Mesenchymal stem cell (in vitro differentiated cells and primary cell): ENCODE measurements at regions not wholly inside any gene's neighbourhood (a gene's known extent, or its start where the extent isn't known, plus 50 kb on each side); places are given as distances from the start of the nearest gene placed in this dataset.
A peak's percentile ranks its signal among the peaks of the same experiment; 100 is the strongest.

Experiments used
- DNase-seq: peaks from one replicate; pipeline ENCODE4 v3.0.0-alpha.2; 2013
- H2AFZ ChIP-seq: one replicate; pipeline ENCODE4 v1.6.1; 2013; ENCODE audit warnings: low read depth, mild to moderate bottlenecking, control low read depth, inconsistent platforms, low read length, moderate library complexity
- H2AK5ac ChIP-seq: 2 replicates; pipeline ENCODE4 v1.6.1; 2013; ENCODE audit warnings: low read length, moderate library complexity, mild to moderate bottlenecking, inconsistent platforms; ENCODE audit not compliant: severe bottlenecking
- H2BK120ac ChIP-seq: one replicate; pipeline ENCODE4 v1.6.1; 2013; ENCODE audit warnings: low read depth, mild to moderate bottlenecking, inconsistent platforms, low read length, moderate library complexity
- H2BK12ac ChIP-seq, 2 experiments: one replicate each; pipeline ENCODE4 v1.6.1; 2013; ENCODE audit warnings: inconsistent platforms in 2 of 2, low read length in 2 of 2, mild to moderate bottlenecking in 2 of 2, moderate library complexity in 2 of 2, control low read depth in 1 of 2
- H2BK15ac ChIP-seq: one replicate; pipeline ENCODE4 v1.6.1; 2013; ENCODE audit warnings: mild to moderate bottlenecking, low read depth, inconsistent platforms; ENCODE audit not compliant: poor library complexity, severe bottlenecking
- H2BK5ac ChIP-seq: 2 replicates; pipeline ENCODE4 v1.6.1; 2013; ENCODE audit warnings: low read depth, mild to moderate bottlenecking, low read length, control low read depth, inconsistent platforms; ENCODE audit not compliant: poor library complexity, severe bottlenecking
- H3K14ac ChIP-seq, 2 experiments: one replicate each; pipeline ENCODE4 v1.6.1; 2013; ENCODE audit warnings: inconsistent platforms in 2 of 2, low read length in 2 of 2, control low read depth in 1 of 2, mild to moderate bottlenecking in 1 of 2, moderate library complexity in 1 of 2
- H3K18ac ChIP-seq, 2 experiments: one replicate each; pipeline ENCODE4 v1.6.1; 2013; ENCODE audit warnings: inconsistent platforms in 2 of 2, low read length in 2 of 2, control low read depth in 1 of 2, low read depth in 1 of 2, mild to moderate bottlenecking in 1 of 2
- H3K23ac ChIP-seq, 2 experiments: one replicate each; pipeline ENCODE4 v1.6.1; 2013; ENCODE audit warnings: inconsistent platforms in 2 of 2, low read length in 2 of 2, mild to moderate bottlenecking in 2 of 2, moderate library complexity in 2 of 2, control low read depth in 1 of 2
- H3K27ac ChIP-seq: 2 replicates; pipeline ENCODE4 v1.5.1; 2013; ENCODE audit warnings: mild to moderate bottlenecking, moderate library complexity, low read length, control low read depth, inconsistent platforms; ENCODE audit not compliant: poor library complexity, severe bottlenecking
- H3K27me3 ChIP-seq, 2 experiments: 2 replicates each; pipeline versions ENCODE4 v1.6.1 to v1.7.0; 2013; ENCODE audit warnings: low read length in 2 of 2, mild to moderate bottlenecking in 2 of 2, moderate library complexity in 2 of 2, control low read depth in 1 of 2, inconsistent platforms in 1 of 2; ENCODE audit not compliant: control insufficient read depth in 1 of 2, insufficient read depth in 1 of 2
- H3K36me3 ChIP-seq, 2 experiments: 2 replicates each; pipeline versions ENCODE4 v1.6.1 to v1.7.0; 2013; ENCODE audit warnings: low read length in 2 of 2, control low read depth in 1 of 2, inconsistent platforms in 1 of 2, low read depth in 1 of 2, mild to moderate bottlenecking in 1 of 2; ENCODE audit not compliant: insufficient read depth in 2 of 2, control insufficient read depth in 1 of 2
- H3K4ac ChIP-seq, 2 experiments: one replicate each; pipeline ENCODE4 v1.6.1; 2013; ENCODE audit warnings: inconsistent platforms in 2 of 2, low read length in 2 of 2, mild to moderate bottlenecking in 2 of 2, moderate library complexity in 2 of 2, control low read depth in 1 of 2, low read depth in 1 of 2
- H3K4me1 ChIP-seq: 2 replicates; pipeline ENCODE4 v1.6.1; 2013; ENCODE audit warnings: low read depth, low read length, control low read depth; ENCODE audit not compliant: control insufficient read depth, insufficient read depth
- H3K4me2 ChIP-seq: 2 replicates; pipeline ENCODE4 v1.6.1; 2013; ENCODE audit warnings: low read length, mild to moderate bottlenecking, inconsistent platforms; ENCODE audit not compliant: poor library complexity, severe bottlenecking
- H3K4me3 ChIP-seq, 2 experiments: 2 replicates each; pipeline versions ENCODE4 v1.5.1 to v1.7.0; 2013; ENCODE audit warnings: low read length in 2 of 2, mild to moderate bottlenecking in 2 of 2, control low read depth in 1 of 2, low read depth in 1 of 2; ENCODE audit not compliant: insufficient read depth in 1 of 2
- H3K79me1 ChIP-seq: replicated peaks from 2 replicates; pipeline ENCODE4 v1.6.1; 2013; ENCODE audit warnings: mild to moderate bottlenecking, control low read depth, low read length, inconsistent platforms; ENCODE audit not compliant: poor library complexity, severe bottlenecking
- H3K9ac ChIP-seq: 2 replicates; pipeline ENCODE4 v1.7.0; 2013; ENCODE audit warnings: mild to moderate bottlenecking, low read length, moderate library complexity
- H3K9me3 ChIP-seq: 2 replicates; pipeline ENCODE4 v1.7.0; 2013; ENCODE audit warnings: mild to moderate bottlenecking, low read length; ENCODE audit not compliant: control insufficient read depth
- H4K8ac ChIP-seq: one replicate; pipeline ENCODE4 v1.6.1; 2013; ENCODE audit warnings: inconsistent platforms, mild to moderate bottlenecking, low read length, moderate library complexity
- H4K91ac ChIP-seq: one replicate; pipeline ENCODE4 v1.6.1; 2013; ENCODE audit warnings: mild to moderate bottlenecking, low read length, inconsistent platforms
- WGBS: methylation state at CpG from one replicate; pipeline ENCODE4 v1.1.7; 2013; ENCODE audit warnings: mixed read lengths; 5-methylcytosine and 5-hydroxymethylcytosine counted together

DNA sequence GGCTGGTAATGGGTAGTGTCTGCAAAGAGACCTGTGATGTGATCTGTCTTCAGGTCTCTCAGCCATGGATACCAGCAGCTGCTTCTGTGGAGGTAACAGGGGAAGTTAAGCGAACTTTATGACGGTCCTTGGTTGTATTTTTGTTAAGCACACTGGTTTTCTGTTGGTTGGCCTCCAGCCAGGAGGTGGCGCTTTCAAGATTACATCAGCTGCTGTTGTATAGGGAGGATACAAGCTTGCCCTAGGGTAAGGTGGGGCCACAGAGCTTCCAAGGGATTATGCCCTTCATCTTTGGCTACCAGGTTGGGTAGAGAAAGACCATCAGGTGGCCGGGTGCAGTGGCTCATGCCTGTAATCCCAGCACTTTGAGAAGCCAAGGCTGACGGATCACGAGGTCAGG is 834.2 kb upstream of the GALNTL6 start:
- Histone ChIP-seq H2BK12ac (no peak overlapping the region), H4K91ac (no peak overlapping the region), H3K14ac (no peak overlapping the region), H2BK120ac (no peak overlapping the region), H3K4ac (no peak overlapping the region), H3K18ac (no peak overlapping the region), H3K4me1 (no peaks in the 10 kb centered on the region), H3K27me3 (no peaks in the 10 kb centered on the region), H2AK5ac (no peak overlapping the region), H3K9me3 (peaks cover 4% of the 10 kb centered on the region), H3K9ac (no peak overlapping the region), H3K4me3 (no peak overlapping the region), H2BK15ac (no peak overlapping the region), H3K36me3 (no peaks in the 10 kb centered on the region), H3K79me1 (no peaks in the 10 kb centered on the region), H2BK5ac (no peak overlapping the region), H3K4me2 (no peak overlapping the region), H3K23ac (no peak overlapping the region), H2AFZ (no peak overlapping the region), H4K8ac (no peak overlapping the region), H3K27ac (no peak overlapping the region)
- 97% methylated on average over 6 of the region's 6 CpGs for WGBS
- DNase-seq, result no peak

DNA sequence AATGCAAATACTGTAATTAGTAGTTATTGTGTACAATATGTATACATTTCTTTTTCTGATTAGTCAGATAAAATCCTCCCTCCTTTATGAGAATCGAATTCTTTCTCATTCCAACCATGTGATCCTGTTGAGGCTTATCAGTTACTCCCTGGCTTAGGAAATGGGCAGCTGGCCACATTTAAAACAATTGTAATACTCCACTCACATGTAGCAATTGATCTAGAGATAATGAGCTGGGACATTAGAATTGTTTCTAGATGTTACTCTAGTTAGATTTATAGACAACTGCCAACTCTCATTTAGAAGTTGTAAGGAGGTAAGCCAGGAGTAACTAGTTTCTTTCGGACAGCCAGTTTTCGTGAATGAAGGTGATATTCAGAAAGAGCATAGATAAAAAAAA is 859.3 kb upstream of the AADAT start:
- 89% methylated on average over 2 of the region's 3 CpGs for WGBS

DNA sequence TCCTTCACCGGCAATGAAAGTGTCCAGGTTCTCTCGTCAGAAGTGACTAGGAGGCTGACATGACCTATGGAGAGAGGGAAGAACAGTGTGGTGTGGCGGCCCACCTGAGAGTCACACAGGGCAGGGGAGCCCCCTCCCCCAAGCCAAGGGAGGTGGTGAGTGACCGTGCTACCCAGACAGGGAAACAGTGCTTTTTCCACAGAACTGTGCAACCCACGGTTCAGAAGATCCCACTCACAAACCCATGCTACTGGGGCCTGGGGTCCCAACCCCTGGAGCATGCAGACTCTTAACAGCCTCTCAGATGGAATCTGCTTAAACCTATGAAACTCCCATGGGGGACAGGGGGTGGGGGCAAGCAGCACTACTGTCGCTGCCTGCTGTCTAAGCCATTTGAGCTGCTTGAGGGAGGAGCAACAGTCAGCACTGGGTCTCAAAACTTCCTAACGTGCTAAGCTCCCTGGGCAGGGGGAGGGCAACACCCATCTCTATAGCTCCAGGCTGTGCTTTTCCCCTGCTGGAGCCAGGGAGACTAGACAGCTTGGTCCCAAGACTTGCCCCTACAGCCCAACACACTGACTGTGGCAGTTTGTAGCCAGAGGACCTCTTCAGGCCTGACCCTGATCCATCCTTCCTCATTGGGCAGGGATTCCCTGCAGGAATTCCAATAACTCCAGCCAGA is 850.4 kb upstream of the AADAT start:
- Histone ChIP-seq H3K27me3 (no peaks in the 10 kb centered on the region), H2BK5ac (no peak overlapping the region), H3K4me1 (no peaks in the 10 kb centered on the region), H2BK120ac (no peak overlapping the region), H3K9me3 (peaks cover 5% of the 10 kb centered on the region), H3K4me3 (no peak overlapping the region), H3K18ac (peak overlapping the region in 1 of 2 experiments; percentile 21), H3K23ac (no peak overlapping the region), H2BK12ac (no peak overlapping the region), H3K27ac (no peak overlapping the region), H3K4ac (no peak overlapping the region), H3K79me1 (no peaks in the 10 kb centered on the region), H3K14ac (no peak overlapping the region), H4K8ac (no peak overlapping the region), H4K91ac (no peak overlapping the region), H3K36me3 (no peaks in the 10 kb centered on the region), H3K9ac (no peak overlapping the region), H2AK5ac (no peak overlapping the region), H3K4me2 (no peak overlapping the region), H2BK15ac (no peak overlapping the region), H2AFZ (no peak overlapping the region)
- 77% methylated on average over 7 of the region's 7 CpGs for WGBS
- DNase-seq, result no peak

More for the DNA sequence above, 859.3 kb upstream of the AADAT start:
- Histone ChIP-seq H2BK5ac (no peak overlapping the region), H4K8ac (no peak overlapping the region), H4K91ac (no peak overlapping the region), H2BK120ac (no peak overlapping the region), H3K27ac (no peak overlapping the region), H3K9ac (no peak overlapping the region), H3K4ac (no peak overlapping the region), H2BK12ac (no peak overlapping the region), H3K23ac (no peak overlapping the region), H2BK15ac (no peak overlapping the region), H3K79me1 (no peaks in the 10 kb centered on the region), H3K18ac (no peak overlapping the region), H2AK5ac (no peak overlapping the region), H3K4me2 (no peak overlapping the region), H2AFZ (no peak overlapping the region), H3K14ac (no peak overlapping the region), H3K27me3 (no peaks in the 10 kb centered on the region), H3K9me3 (no peaks in the 10 kb centered on the region), H3K4me1 (no peaks in the 10 kb centered on the region), H3K4me3 (no peak overlapping the region), H3K36me3 (no peaks in the 10 kb centered on the region)
- DNase-seq, result no peak

- DNase-seq, result no peak
- 86% methylated on average over 1 of the region's 1 CpG for whole genome bisulfite sequencing
These were observed 848.8 kb upstream of the AADAT start for GRCh38 chr4:170938588-170938987.

More at GRCh38 chr4:170938588-170938987, 848.8 kb upstream of the AADAT start:
- Histone ChIP-seq H4K8ac (no peak overlapping the region), H3K4me1 (no peaks in the 10 kb centered on the region), H3K18ac (no peak overlapping the region), H3K4ac (no peak overlapping the region), H2BK120ac (no peak overlapping the region), H2BK12ac (no peak overlapping the region), H3K36me3 (no peaks in the 10 kb centered on the region), H3K27me3 (no peaks in the 10 kb centered on the region), H3K27ac (no peak overlapping the region), H4K91ac (no peak overlapping the region), H3K4me3 (no peak overlapping the region), H3K4me2 (no peak overlapping the region), H2BK15ac (no peak overlapping the region), H3K23ac (no peak overlapping the region), H3K14ac (no peak overlapping the region), H3K79me1 (no peaks in the 10 kb centered on the region), H2BK5ac (no peak overlapping the region), H2AFZ (no peak overlapping the region), H3K9ac (no peak overlapping the region), H3K9me3 (peaks cover 5% of the 10 kb centered on the region), H2AK5ac (no peak overlapping the region)
